ENCODE measurements at regions not wholly inside any gene's neighbourhood (a gene's known extent, or its start where the extent isn't known, plus 50 kb on each side); places are given as distances from the start of the nearest gene placed in this dataset.

DNA sequence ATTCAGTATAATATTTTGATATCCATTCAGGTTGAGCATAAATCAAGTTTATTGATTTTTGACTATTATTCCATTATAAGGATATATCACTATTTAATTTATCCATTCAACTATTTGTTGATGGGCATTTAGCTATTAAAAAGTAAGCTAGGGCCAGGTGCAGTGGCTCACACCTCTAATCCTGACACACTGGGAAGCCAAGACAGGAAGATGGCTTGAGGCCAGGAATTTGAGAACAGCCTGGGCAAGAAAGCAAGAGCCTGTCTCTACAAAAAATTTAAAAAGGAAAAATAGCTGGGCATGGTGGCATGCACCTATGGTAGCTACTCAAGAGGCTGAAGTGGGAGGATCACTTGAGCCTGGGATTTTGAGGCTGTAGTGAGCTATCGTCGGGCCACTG is 183.5 kb downstream of the HNMT start:
- H3K4me1 ChIP-seq (ENCODE audit: control insufficient read depth, insufficient read depth, low read depth, low read length) = no peaks in the 10 kb centered on the region
- H3K4me3 ChIP-seq (ENCODE audit: insufficient read depth in 1 of 2, low read depth in 1 of 2, low read length in 2 of 2) = no peak overlapping the region
- no peak overlapping the region for H3K9ac ChIP-seq (ENCODE audit: low read length)
- WGBS = 100% methylated on average over 2 of the region's 2 CpGs
- DNase-seq = no peak
- no peak overlapping the region for H3K4me2 ChIP-seq (ENCODE audit: low read length, poor library complexity, severe bottlenecking)
- H3K27me3 ChIP-seq (ENCODE audit: control insufficient read depth in 1 of 2, insufficient read depth in 1 of 2, low read length in 2 of 2) = no peaks in the 10 kb centered on the region
- H3K9me3 ChIP-seq (ENCODE audit: control insufficient read depth, low read length) = no peaks in the 10 kb centered on the region
- H2BK120ac ChIP-seq (ENCODE audit: low read depth, low read length) = no peak overlapping the region
- H3K36me3 ChIP-seq (ENCODE audit: control insufficient read depth in 1 of 2, insufficient read depth in 2 of 2, low read depth in 1 of 2, low read length in 2 of 2) = no peaks in the 10 kb centered on the region
- no peak overlapping the region for H4K8ac ChIP-seq (ENCODE audit: low read length)
- H3K79me1 ChIP-seq (replicated peaks; ENCODE audit: low read length, poor library complexity, severe bottlenecking) = no peaks in the 10 kb centered on the region
- no peak overlapping the region for H3K27ac ChIP-seq (ENCODE audit: low read length, poor library complexity, severe bottlenecking)
- no peak overlapping the region for H3K14ac ChIP-seq (ENCODE audit: low read length in 2 of 2)
- no peak overlapping the region for H4K91ac ChIP-seq (ENCODE audit: low read length)
- no peak overlapping the region for H3K23ac ChIP-seq (ENCODE audit: low read length in 2 of 2)
- no peak overlapping the region for H2BK5ac ChIP-seq (ENCODE audit: low read depth, low read length, poor library complexity, severe bottlenecking)
- no peak overlapping the region for H3K18ac ChIP-seq (ENCODE audit: low read depth in 1 of 2, low read length in 2 of 2)
- H3K4ac ChIP-seq (ENCODE audit: low read depth in 1 of 2, low read length in 2 of 2) = no peak overlapping the region
- H2BK15ac ChIP-seq (ENCODE audit: low read depth, poor library complexity, severe bottlenecking) = no peak overlapping the region
- H2AFZ ChIP-seq (ENCODE audit: low read depth, low read length) = no peak overlapping the region
- H2AK5ac ChIP-seq (ENCODE audit: low read length, severe bottlenecking) = no peak overlapping the region
- H2BK12ac ChIP-seq (ENCODE audit: low read length in 2 of 2) = no peak overlapping the region

DNA sequence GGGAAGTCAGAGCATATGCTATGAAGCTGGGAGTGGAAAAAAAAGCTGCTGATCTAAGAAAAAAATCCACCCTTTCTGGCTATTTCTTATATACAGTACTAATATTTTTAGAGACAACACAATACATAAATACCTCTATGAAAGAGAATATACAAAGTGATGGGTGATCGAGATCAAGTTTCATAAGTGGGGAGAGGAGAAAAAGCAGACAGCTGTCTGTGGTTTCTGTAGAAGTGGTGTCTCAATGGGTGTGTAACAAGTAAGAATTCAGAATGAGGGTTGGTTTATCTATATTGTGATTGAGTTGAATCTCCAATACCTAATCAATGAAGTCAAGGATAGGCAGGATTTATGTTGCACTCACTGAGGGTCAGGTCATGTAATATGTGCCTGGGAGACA is 191.0 kb downstream of the HNMT start:
- H4K8ac ChIP-seq (ENCODE audit: low read length) = no peak overlapping the region

DNA sequence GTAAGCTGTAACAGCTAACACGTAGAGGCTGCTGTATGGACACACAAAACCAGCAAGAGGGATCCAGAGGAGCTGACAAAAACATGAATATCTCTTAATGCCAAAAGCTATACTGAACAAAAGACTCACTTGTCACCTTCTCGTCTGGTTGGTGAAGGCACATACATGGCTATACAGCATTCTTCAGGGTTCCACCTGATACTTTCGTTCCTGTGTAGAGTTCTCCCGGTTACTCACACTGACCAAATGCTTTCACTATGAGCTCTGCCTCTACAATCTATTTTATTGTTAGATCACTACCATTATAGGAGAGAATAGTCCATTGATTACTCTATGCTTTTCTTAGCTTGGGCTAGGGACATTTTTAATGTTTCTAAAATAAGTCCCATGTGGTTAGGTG is 193.1 kb downstream of the HNMT start:
- H4K91ac ChIP-seq (ENCODE audit: low read length) = no peak overlapping the region
- no peaks in the 10 kb centered on the region for H3K27me3 ChIP-seq (ENCODE audit: control insufficient read depth in 1 of 2, insufficient read depth in 1 of 2, low read length in 2 of 2)
- no peak overlapping the region for H3K18ac ChIP-seq (ENCODE audit: low read depth in 1 of 2, low read length in 2 of 2)
- H3K79me1 ChIP-seq (replicated peaks; ENCODE audit: low read length, poor library complexity, severe bottlenecking) = no peaks in the 10 kb centered on the region
- no peak overlapping the region for H3K23ac ChIP-seq (ENCODE audit: low read length in 2 of 2)
- no peak overlapping the region for H2BK5ac ChIP-seq (ENCODE audit: low read depth, low read length, poor library complexity, severe bottlenecking)
- no peak overlapping the region for H4K8ac ChIP-seq (ENCODE audit: low read length)
- no peak overlapping the region for H2BK15ac ChIP-seq (ENCODE audit: low read depth, poor library complexity, severe bottlenecking)
- no peak overlapping the region for H3K4me3 ChIP-seq (ENCODE audit: insufficient read depth in 1 of 2, low read depth in 1 of 2, low read length in 2 of 2)
- DNase-seq = no peak
- H3K4me2 ChIP-seq (ENCODE audit: low read length, poor library complexity, severe bottlenecking) = no peak overlapping the region
- H3K36me3 ChIP-seq (ENCODE audit: control insufficient read depth in 1 of 2, insufficient read depth in 2 of 2, low read depth in 1 of 2, low read length in 2 of 2) = no peaks in the 10 kb centered on the region
- no peak overlapping the region for H2AFZ ChIP-seq (ENCODE audit: low read depth, low read length)
- H2BK120ac ChIP-seq (ENCODE audit: low read depth, low read length) = no peak overlapping the region
- no peak overlapping the region for H2AK5ac ChIP-seq (ENCODE audit: low read length, severe bottlenecking)
- no peak overlapping the region for H2BK12ac ChIP-seq (ENCODE audit: low read length in 2 of 2)
- no peak overlapping the region for H3K9ac ChIP-seq (ENCODE audit: low read length)
- H3K9me3 ChIP-seq (ENCODE audit: control insufficient read depth, low read length) = no peaks in the 10 kb centered on the region
- WGBS = 88% methylated on average over 3 of the region's 4 CpGs
- no peaks in the 10 kb centered on the region for H3K4me1 ChIP-seq (ENCODE audit: control insufficient read depth, insufficient read depth, low read depth, low read length)
- no peak overlapping the region for H3K27ac ChIP-seq (ENCODE audit: low read length, poor library complexity, severe bottlenecking)
- H3K14ac ChIP-seq (ENCODE audit: low read length in 2 of 2) = no peak overlapping the region
- no peak overlapping the region for H3K4ac ChIP-seq (ENCODE audit: low read depth in 1 of 2, low read length in 2 of 2)

More for the DNA sequence above, 191.0 kb downstream of the HNMT start:
- no peaks in the 10 kb centered on the region for H3K27me3 ChIP-seq (ENCODE audit: control insufficient read depth in 1 of 2, insufficient read depth in 1 of 2, low read length in 2 of 2)
- no peak overlapping the region for H3K4ac ChIP-seq (ENCODE audit: low read depth in 1 of 2, low read length in 2 of 2)
- no peak overlapping the region for H3K14ac ChIP-seq (ENCODE audit: low read length in 2 of 2)
- H3K9me3 ChIP-seq (ENCODE audit: control insufficient read depth, low read length) = no peaks in the 10 kb centered on the region
- H3K36me3 ChIP-seq (ENCODE audit: control insufficient read depth in 1 of 2, insufficient read depth in 2 of 2, low read depth in 1 of 2, low read length in 2 of 2) = no peaks in the 10 kb centered on the region
- no peak overlapping the region for H3K27ac ChIP-seq (ENCODE audit: low read length, poor library complexity, severe bottlenecking)
- H3K18ac ChIP-seq (ENCODE audit: low read depth in 1 of 2, low read length in 2 of 2) = no peak overlapping the region
- no peak overlapping the region for H3K9ac ChIP-seq (ENCODE audit: low read length)
- no peak overlapping the region for H2AFZ ChIP-seq (ENCODE audit: low read depth, low read length)
- H4K91ac ChIP-seq (ENCODE audit: low read length) = no peak overlapping the region
- no peak for DNase-seq
- no peak overlapping the region for H3K23ac ChIP-seq (ENCODE audit: low read length in 2 of 2)
- H3K79me1 ChIP-seq (replicated peaks; ENCODE audit: low read length, poor library complexity, severe bottlenecking) = no peaks in the 10 kb centered on the region
- no peak overlapping the region for H2BK15ac ChIP-seq (ENCODE audit: low read depth, poor library complexity, severe bottlenecking)
- H3K4me1 ChIP-seq (ENCODE audit: control insufficient read depth, insufficient read depth, low read depth, low read length) = no peaks in the 10 kb centered on the region
- H3K4me2 ChIP-seq (ENCODE audit: low read length, poor library complexity, severe bottlenecking) = no peak overlapping the region
- no peak overlapping the region for H2AK5ac ChIP-seq (ENCODE audit: low read length, severe bottlenecking)
- WGBS = 96% methylated on average over 1 of the region's 1 CpG
- no peak overlapping the region for H2BK12ac ChIP-seq (ENCODE audit: low read length in 2 of 2)
- no peak overlapping the region for H2BK5ac ChIP-seq (ENCODE audit: low read depth, low read length, poor library complexity, severe bottlenecking)
- no peak overlapping the region for H2BK120ac ChIP-seq (ENCODE audit: low read depth, low read length)
- H3K4me3 ChIP-seq (ENCODE audit: insufficient read depth in 1 of 2, low read depth in 1 of 2, low read length in 2 of 2) = no peak overlapping the region

- H3K27me3 ChIP-seq (ENCODE audit: control insufficient read depth in 1 of 2, insufficient read depth in 1 of 2, low read length in 2 of 2) = no peaks in the 10 kb centered on the region
- no peaks in the 10 kb centered on the region for H3K36me3 ChIP-seq (ENCODE audit: control insufficient read depth in 1 of 2, insufficient read depth in 2 of 2, low read depth in 1 of 2, low read length in 2 of 2)
- H3K27ac ChIP-seq (ENCODE audit: low read length, poor library complexity, severe bottlenecking) = no peak overlapping the region
- no peaks in the 10 kb centered on the region for H3K4me1 ChIP-seq (ENCODE audit: control insufficient read depth, insufficient read depth, low read depth, low read length)
- no peak overlapping the region for H2AFZ ChIP-seq (ENCODE audit: low read depth, low read length)
- no peak overlapping the region for H3K4me3 ChIP-seq (ENCODE audit: insufficient read depth in 1 of 2, low read depth in 1 of 2, low read length in 2 of 2)
- H2BK5ac ChIP-seq (ENCODE audit: low read depth, low read length, poor library complexity, severe bottlenecking) = no peak overlapping the region
- no peak overlapping the region for H3K18ac ChIP-seq (ENCODE audit: low read depth in 1 of 2, low read length in 2 of 2)
- no peak overlapping the region for H2BK12ac ChIP-seq (ENCODE audit: low read length in 2 of 2)
- H3K4me2 ChIP-seq (ENCODE audit: low read length, poor library complexity, severe bottlenecking) = no peak overlapping the region
- H3K14ac ChIP-seq (ENCODE audit: low read length in 2 of 2) = no peak overlapping the region
- no peak overlapping the region for H3K9ac ChIP-seq (ENCODE audit: low read length)
- no peak for DNase-seq
- no peak overlapping the region for H2AK5ac ChIP-seq (ENCODE audit: low read length, severe bottlenecking)
- 72% methylated on average over 5 of the region's 5 CpGs for WGBS
- no peak overlapping the region for H3K4ac ChIP-seq (ENCODE audit: low read depth in 1 of 2, low read length in 2 of 2)
- H4K91ac ChIP-seq (ENCODE audit: low read length) = no peak overlapping the region
- H3K23ac ChIP-seq (ENCODE audit: low read length in 2 of 2) = no peak overlapping the region
- no peaks in the 10 kb centered on the region for H3K79me1 ChIP-seq (replicated peaks; ENCODE audit: low read length, poor library complexity, severe bottlenecking)
- H4K8ac ChIP-seq (ENCODE audit: low read length) = no peak overlapping the region
- H2BK15ac ChIP-seq (ENCODE audit: low read depth, poor library complexity, severe bottlenecking) = no peak overlapping the region
- H2BK120ac ChIP-seq (ENCODE audit: low read depth, low read length) = no peak overlapping the region
- peaks cover 6% of the 10 kb centered on the region for H3K9me3 ChIP-seq (ENCODE audit: control insufficient read depth, low read length)
Measured at GRCh38 chr2:138170485-138170884, 206.2 kb downstream of the HNMT start.

Data from mesenchymal stem cell (in vitro differentiated cells and primary cell).